ENCODE measurements at regions not wholly inside any gene's neighbourhood (a gene's known extent, or its start where the extent isn't known, plus 50 kb on each side); places are given as distances from the start of the nearest gene placed in this dataset.

DNA sequence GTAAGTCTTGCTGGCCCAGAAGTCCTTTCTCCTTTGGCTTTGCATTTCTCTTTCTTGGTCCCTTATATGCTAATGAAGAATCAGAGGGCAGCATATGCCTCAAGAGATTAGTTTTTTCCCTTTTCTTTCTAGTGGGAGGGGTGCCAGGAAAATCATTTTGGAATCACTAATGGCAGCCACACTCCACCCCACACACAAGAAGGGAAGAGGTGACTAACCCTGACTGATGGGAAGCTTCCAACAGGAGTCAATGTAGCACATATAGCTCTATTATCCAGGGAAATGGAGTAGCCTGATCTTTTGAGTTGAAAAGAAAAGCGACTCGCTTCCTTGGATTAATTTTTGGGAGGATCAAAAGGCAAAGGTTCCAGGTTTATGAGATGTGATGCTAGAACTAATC is 225.3 kb downstream of the KIF20B start:
- 60% methylated on average over 2 of the region's 2 CpGs for WGBS (ENCODE audit: missing lambda C conversion rate)
- no peak overlapping the region for H3K4me2 ChIP-seq

DNA sequence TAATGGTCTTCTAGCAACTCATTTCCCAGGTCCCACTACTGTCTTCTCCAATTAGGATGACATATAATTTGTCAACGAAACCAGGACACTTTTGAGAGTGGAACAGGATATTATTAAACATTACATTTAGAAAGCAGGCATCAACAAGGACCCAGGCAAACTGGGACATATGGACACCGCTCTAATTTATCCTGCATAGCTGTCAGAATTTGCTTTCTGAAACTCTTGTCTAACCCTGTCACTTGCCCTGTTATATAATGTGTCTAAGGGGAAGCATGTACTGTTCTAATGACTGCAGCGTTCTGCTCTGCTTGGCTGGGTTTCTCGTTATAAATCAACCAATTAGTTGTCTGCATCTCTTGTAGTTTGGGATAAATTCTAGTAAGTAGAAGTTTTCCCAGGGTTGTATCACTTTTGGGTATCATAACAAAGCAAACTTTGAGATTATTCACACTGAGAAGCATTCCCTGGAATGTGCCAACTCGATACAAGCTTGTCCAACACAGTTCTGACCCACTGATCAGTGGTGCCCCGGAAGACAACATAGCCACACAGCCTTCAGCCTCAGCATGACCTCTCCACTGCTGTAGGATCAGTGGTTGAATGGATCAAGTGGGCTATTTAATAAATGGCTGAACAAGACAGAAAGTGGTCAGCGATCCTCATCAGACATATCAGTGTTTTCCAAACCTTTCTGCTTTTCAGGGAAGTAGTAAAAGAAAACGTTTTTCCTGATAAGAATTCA is 228.1 kb downstream of the KIF20B start:
- Histone ChIP-seq H3K4me2 (no peak overlapping the region), H3K4me3 (no peak overlapping the region), H3K4me1 (no peaks in the 10 kb centered on the region), H3K27ac (no peak overlapping the region), H3K9me3 (no peaks in the 10 kb centered on the region)
- POLR2A ChIA-PET: no interaction called here
- FAIRE-seq (no peak), DNase-seq (ENCODE audit: low read depth in 1 of 2, low spot score in 1 of 2) (no peak), ATAC-seq (no peak)
- TF ChIP-seq HDAC2 (IDR thresholded peaks at IDR 0.05) (no peak), JUNB (IDR thresholded peaks at IDR 0.05) (no peak), PHF8 (IDR thresholded peaks at IDR 0.05; ENCODE audit: borderline replicate concordance, low read depth) (no peak), ZNF302 (CRISPR knock-in tag; IDR thresholded peaks at IDR 0.05) (no peak)
- WGBS (ENCODE audit: missing lambda C conversion rate): 8% methylated on average over 8 of the region's 8 CpGs
- CTCF ChIA-PET: no interaction called here

More for the DNA sequence above, 225.3 kb downstream of the KIF20B start:
- TF ChIP-seq ZC3H11A (IDR thresholded peaks at IDR 0.05) (no peak), EP300 (IDR thresholded peaks at IDR 0.05) (no peak), JUN (IDR thresholded peaks at IDR 0.05) (no peak), TFCP2L1 (CRISPR knock-in tag; IDR thresholded peaks at IDR 0.05) (no peak), SMC3 (IDR thresholded peaks at IDR 0.05) (no peak), CBX8 (IDR thresholded peaks at IDR 0.05) (no peak), PHF8 (IDR thresholded peaks at IDR 0.05; ENCODE audit: borderline replicate concordance, low read depth) (no peak)
- TF ChIP-seq, protein P1, sequence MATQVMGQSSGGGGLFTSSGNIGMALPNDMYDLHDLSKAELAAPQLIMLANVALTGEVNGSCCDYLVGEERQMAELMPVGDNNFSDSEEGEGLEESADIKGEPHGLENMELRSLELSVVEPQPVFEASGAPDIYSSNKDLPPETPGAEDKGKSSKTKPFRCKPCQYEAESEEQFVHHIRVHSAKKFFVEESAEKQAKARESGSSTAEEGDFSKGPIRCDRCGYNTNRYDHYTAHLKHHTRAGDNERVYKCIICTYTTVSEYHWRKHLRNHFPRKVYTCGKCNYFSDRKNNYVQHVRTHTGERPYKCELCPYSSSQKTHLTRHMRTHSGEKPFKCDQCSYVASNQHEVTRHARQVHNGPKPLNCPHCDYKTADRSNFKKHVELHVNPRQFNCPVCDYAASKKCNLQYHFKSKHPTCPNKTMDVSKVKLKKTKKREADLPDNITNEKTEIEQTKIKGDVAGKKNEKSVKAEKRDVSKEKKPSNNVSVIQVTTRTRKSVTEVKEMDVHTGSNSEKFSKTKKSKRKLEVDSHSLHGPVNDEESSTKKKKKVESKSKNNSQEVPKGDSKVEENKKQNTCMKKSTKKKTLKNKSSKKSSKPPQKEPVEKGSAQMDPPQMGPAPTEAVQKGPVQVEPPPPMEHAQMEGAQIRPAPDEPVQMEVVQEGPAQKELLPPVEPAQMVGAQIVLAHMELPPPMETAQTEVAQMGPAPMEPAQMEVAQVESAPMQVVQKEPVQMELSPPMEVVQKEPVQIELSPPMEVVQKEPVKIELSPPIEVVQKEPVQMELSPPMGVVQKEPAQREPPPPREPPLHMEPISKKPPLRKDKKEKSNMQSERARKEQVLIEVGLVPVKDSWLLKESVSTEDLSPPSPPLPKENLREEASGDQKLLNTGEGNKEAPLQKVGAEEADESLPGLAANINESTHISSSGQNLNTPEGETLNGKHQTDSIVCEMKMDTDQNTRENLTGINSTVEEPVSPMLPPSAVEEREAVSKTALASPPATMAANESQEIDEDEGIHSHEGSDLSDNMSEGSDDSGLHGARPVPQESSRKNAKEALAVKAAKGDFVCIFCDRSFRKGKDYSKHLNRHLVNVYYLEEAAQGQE (IDR thresholded peaks at IDR 0.05): no peak
- TF ChIP-seq, protein P2, sequence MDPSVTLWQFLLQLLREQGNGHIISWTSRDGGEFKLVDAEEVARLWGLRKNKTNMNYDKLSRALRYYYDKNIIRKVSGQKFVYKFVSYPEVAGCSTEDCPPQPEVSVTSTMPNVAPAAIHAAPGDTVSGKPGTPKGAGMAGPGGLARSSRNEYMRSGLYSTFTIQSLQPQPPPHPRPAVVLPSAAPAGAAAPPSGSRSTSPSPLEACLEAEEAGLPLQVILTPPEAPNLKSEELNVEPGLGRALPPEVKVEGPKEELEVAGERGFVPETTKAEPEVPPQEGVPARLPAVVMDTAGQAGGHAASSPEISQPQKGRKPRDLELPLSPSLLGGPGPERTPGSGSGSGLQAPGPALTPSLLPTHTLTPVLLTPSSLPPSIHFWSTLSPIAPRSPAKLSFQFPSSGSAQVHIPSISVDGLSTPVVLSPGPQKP (IDR thresholded peaks at IDR 0.05; ENCODE audit: low read depth, low read length): no peak
- TF ChIP-seq, protein P3, sequence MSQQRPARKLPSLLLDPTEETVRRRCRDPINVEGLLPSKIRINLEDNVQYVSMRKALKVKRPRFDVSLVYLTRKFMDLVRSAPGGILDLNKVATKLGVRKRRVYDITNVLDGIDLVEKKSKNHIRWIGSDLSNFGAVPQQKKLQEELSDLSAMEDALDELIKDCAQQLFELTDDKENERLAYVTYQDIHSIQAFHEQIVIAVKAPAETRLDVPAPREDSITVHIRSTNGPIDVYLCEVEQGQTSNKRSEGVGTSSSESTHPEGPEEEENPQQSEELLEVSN (IDR thresholded peaks at IDR 0.05; ENCODE audit: borderline replicate concordance, low read depth): no peak
- FAIRE-seq (no peak), ATAC-seq (no peak), DNase-seq (ENCODE audit: low read depth in 1 of 2, low spot score in 1 of 2) (no peak)
- no peak overlapping the region for H3K4me3 ChIP-seq
- CTCF ChIA-PET: no interaction called here
- H3K9me3 ChIP-seq: no peaks in the 10 kb centered on the region
- H3K4me1 ChIP-seq: no peaks in the 10 kb centered on the region
- POLR2A ChIA-PET: no interaction called here
- H3K27ac ChIP-seq: no peak overlapping the region

DNA sequence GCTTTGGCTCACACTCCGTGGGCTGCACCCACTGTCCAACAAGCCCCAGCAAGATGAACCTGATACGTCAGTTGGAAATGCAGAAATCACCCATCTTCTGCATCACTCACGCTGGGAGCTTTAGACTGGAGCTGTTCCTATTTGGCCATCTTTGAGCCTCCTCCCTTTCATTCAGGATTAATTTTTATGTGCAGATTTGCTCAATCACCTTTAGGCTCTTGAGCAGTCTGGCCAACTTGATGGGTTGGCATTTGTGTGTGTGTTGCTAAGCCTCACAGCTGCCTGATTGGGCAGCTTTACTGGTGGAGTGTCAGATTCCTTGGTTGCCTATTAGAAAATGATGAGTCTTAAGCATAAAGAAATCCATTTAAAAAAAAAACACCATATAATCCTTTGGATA is 236.1 kb downstream of the KIF20B start:
- no peak for ATAC-seq
- no peak for TF ChIP-seq POLR2AphosphoS2 (conservative IDR thresholded peaks at IDR 0.05; ENCODE audit: low read length)
- no peak for TF ChIP-seq ZSCAN20 (CRISPR knock-in tag; IDR thresholded peaks at IDR 0.05)
- TF ChIP-seq NFE2L2 (conservative IDR thresholded peaks at IDR 0.05; ENCODE audit: low read length): no peak
- no peak for TF ChIP-seq EHF (CRISPR knock-in tag; IDR thresholded peaks at IDR 0.05)
- no peak for TF ChIP-seq ESRRA (IDR thresholded peaks at IDR 0.05; ENCODE audit: borderline replicate concordance, low read length)
- no peak for TF ChIP-seq RAD21 (conservative IDR thresholded peaks at IDR 0.05 in 1 of 2, IDR thresholded peaks at IDR 0.05 in 1 of 2)
- no peak for TF ChIP-seq CBX8 (IDR thresholded peaks at IDR 0.05)
- TF ChIP-seq, protein P4, sequence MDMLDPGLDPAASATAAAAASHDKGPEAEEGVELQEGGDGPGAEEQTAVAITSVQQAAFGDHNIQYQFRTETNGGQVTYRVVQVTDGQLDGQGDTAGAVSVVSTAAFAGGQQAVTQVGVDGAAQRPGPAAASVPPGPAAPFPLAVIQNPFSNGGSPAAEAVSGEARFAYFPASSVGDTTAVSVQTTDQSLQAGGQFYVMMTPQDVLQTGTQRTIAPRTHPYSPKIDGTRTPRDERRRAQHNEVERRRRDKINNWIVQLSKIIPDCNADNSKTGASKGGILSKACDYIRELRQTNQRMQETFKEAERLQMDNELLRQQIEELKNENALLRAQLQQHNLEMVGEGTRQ (IDR thresholded peaks at IDR 0.05): no peak
- no peak for TF ChIP-seq CEBPB (IDR thresholded peaks at IDR 0.05)
- TF ChIP-seq NPAS2 (CRISPR knock-in tag; IDR thresholded peaks at IDR 0.05; ENCODE audit: borderline replicate concordance): no peak
- TF ChIP-seq, protein P3 (IDR thresholded peaks at IDR 0.05; ENCODE audit: borderline replicate concordance, low read depth): no peak
- no peak for TF ChIP-seq ZC3H11A (IDR thresholded peaks at IDR 0.05)
- TF ChIP-seq MAFK (IDR thresholded peaks at IDR 0.05; ENCODE audit: partially characterized antibody): no peak
- no peak for TF ChIP-seq RARB (CRISPR knock-in tag; IDR thresholded peaks at IDR 0.05)
- no peak for TF ChIP-seq TP53 (CRISPR knock-in tag; IDR thresholded peaks at IDR 0.05)
- TF ChIP-seq HOXB5 (CRISPR knock-in tag; IDR thresholded peaks at IDR 0.05): no peak
- no peak for TF ChIP-seq JUNB (IDR thresholded peaks at IDR 0.05)
- Histone ChIP-seq H3K27ac (no peak overlapping the region), H3K4me3 (no peak overlapping the region), H3K4me1 (no peaks in the 10 kb centered on the region), H3K4me2 (no peak overlapping the region), H3K9me3 (0 out of 3 replicates have a peak, but pooled peaks cover 3% of the 10 kb centered on the region)
- POLR2A ChIA-PET: no interaction called here
- 10% methylated on average over 3 of the region's 3 CpGs for WGBS (ENCODE audit: missing lambda C conversion rate)
- CTCF ChIA-PET: interaction anchor here (1.0 kb wide), 1 partner anchor 15 kb away, joined by 3 read pairs; no protein-coding TSS in a partner anchor
- DNase-seq (ENCODE audit: low read depth in 1 of 2, low spot score in 1 of 2): no peak
- no peak for FAIRE-seq
